MM.1S (cell line): ENCODE measurements at regions not wholly inside any gene's neighbourhood (a gene's known extent, or its start where the extent isn't known, plus 50 kb on each side); places are given as distances from the start of the nearest gene placed in this dataset.

Experiments used
- DNase-seq: peaks from one replicate; pipeline ENCODE4 v3.0.0-alpha.2; 2015
- H2AFZ ChIP-seq: fragments of 300-600 bp; sonication (generic); 2 replicates; pipeline ENCODE4 v1.6.0; 2016; ENCODE audit warnings: antibody characterized with exemption, low read length
- H3F3A ChIP-seq: fragments of 300-600 bp; sonication (generic); 2 replicates; pipeline ENCODE4 v1.6.1; 2016; ENCODE audit warnings: mild to moderate bottlenecking, antibody characterized with exemption, low read length, moderate library complexity, mixed read lengths; ENCODE audit not compliant: insufficient read depth
- H3K27ac ChIP-seq: fragments of 300-600 bp; sonication (generic); 2 replicates; pipeline ENCODE4 v1.5.1; 2016; ENCODE audit warnings: mild to moderate bottlenecking, low read length
- H3K27me3 ChIP-seq: fragments of 300-600 bp; sonication (generic); replicated peaks from 2 replicates; pipeline ENCODE4 v1.6.0; 2016; ENCODE audit warnings: low read length; ENCODE audit not compliant: insufficient read depth
- H3K36me3 ChIP-seq: fragments of 300-600 bp; sonication (generic); replicated peaks from 2 replicates; pipeline ENCODE4 v1.6.1; 2016; ENCODE audit warnings: mild to moderate bottlenecking, low read length, mixed read lengths; ENCODE audit not compliant: insufficient read depth
- H3K4me1 ChIP-seq: fragments of 300-600 bp; sonication (generic); 2 replicates; pipeline ENCODE4 v1.6.1; 2016; ENCODE audit warnings: low read length, mixed read lengths
- H3K4me2 ChIP-seq: fragments of 300-600 bp; sonication (generic); 2 replicates; pipeline ENCODE4 v1.6.0; 2016; ENCODE audit warnings: low read depth, low read length
- H3K4me3 ChIP-seq: fragments of 300-600 bp; sonication (generic); 2 replicates; pipeline ENCODE4 v1.5.1; 2016; ENCODE audit warnings: low read length, mixed read lengths
- H3K79me2 ChIP-seq: fragments of 300-600 bp; sonication (generic); 2 replicates; pipeline ENCODE4 v1.6.1; 2016; ENCODE audit warnings: mixed run types, low read length, mixed read lengths
- H3K9ac ChIP-seq: fragments of 300-600 bp; sonication (generic); 2 replicates; pipeline ENCODE4 v1.6.1; 2016; ENCODE audit warnings: low read length, mixed read lengths
- H3K9me2 ChIP-seq: fragments of 300-600 bp; sonication (generic); replicated peaks from 2 replicates; pipeline ENCODE4 v1.6.1; 2016; ENCODE audit warnings: mild to moderate bottlenecking, low read length, mixed read lengths; ENCODE audit not compliant: insufficient read depth
- H3K9me3 ChIP-seq: fragments of 300-600 bp; sonication (generic); replicated peaks from 2 replicates; pipeline ENCODE4 v1.6.1; 2016; ENCODE audit warnings: mild to moderate bottlenecking, low read length, mixed read lengths; ENCODE audit not compliant: insufficient read depth
- H4K20me1 ChIP-seq: fragments of 300-600 bp; sonication (generic); 2 replicates; pipeline ENCODE4 v1.6.1; 2016; ENCODE audit warnings: mild to moderate bottlenecking, low read length, moderate library complexity, mixed read lengths; ENCODE audit not compliant: insufficient read depth
- EZH2 ChIP-seq: fragments of 300-600 bp; sonication (generic); optimal IDR thresholded peaks from 2 replicates; pipeline ENCODE3; 2017; ENCODE audit warnings: low read depth, mild to moderate bottlenecking, antibody characterized with exemption, low read length, mixed read lengths
- EZH2phosphoT487 ChIP-seq: fragments of 300-600 bp; sonication (generic); IDR thresholded peaks from 2 replicates; pipeline ENCODE4 v1.6.1; 2018; ENCODE audit warnings: antibody characterized with exemption, low read length
- TF ChIP-seq, protein P1 (sequence below): fragments of 300-600 bp; sonication (generic); IDR thresholded peaks from 2 replicates; pipeline ENCODE4 v1.5.1; 2016; ENCODE audit warnings: antibody characterized with exemption, low read length, mixed read lengths

GRCh38 chr5:176176231-176176630 lies 62.0 kb upstream of the SIMC1 start:
- no peaks in the 10 kb centered on the region for H4K20me1 ChIP-seq
- TF ChIP-seq, protein P1, sequence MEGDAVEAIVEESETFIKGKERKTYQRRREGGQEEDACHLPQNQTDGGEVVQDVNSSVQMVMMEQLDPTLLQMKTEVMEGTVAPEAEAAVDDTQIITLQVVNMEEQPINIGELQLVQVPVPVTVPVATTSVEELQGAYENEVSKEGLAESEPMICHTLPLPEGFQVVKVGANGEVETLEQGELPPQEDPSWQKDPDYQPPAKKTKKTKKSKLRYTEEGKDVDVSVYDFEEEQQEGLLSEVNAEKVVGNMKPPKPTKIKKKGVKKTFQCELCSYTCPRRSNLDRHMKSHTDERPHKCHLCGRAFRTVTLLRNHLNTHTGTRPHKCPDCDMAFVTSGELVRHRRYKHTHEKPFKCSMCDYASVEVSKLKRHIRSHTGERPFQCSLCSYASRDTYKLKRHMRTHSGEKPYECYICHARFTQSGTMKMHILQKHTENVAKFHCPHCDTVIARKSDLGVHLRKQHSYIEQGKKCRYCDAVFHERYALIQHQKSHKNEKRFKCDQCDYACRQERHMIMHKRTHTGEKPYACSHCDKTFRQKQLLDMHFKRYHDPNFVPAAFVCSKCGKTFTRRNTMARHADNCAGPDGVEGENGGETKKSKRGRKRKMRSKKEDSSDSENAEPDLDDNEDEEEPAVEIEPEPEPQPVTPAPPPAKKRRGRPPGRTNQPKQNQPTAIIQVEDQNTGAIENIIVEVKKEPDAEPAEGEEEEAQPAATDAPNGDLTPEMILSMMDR: no peak
- TF ChIP-seq EZH2: no peak
- no peak for TF ChIP-seq EZH2phosphoT487
- H2AFZ ChIP-seq: peak overlapping the region; percentile 42
- H3K79me2 ChIP-seq: no peaks in the 10 kb centered on the region
- no peaks in the 10 kb centered on the region for H3K9me3 ChIP-seq
- H3K9ac ChIP-seq: peak overlapping the region; percentile 47; the same call in 1 of the 2 replicates
- H3K4me2 ChIP-seq: peak overlapping the region; percentile 77
- peaks cover 24% of the 10 kb centered on the region for H3K4me1 ChIP-seq
- no peaks in the 10 kb centered on the region for H3K27me3 ChIP-seq
- H3K36me3 ChIP-seq: no peaks in the 10 kb centered on the region
- H3K4me3 ChIP-seq: peak overlapping the region; percentile 21
- DNase-seq: peak; percentile 91
- H3F3A ChIP-seq: peaks cover 18% of the 10 kb centered on the region
- peak overlapping the region; percentile 83 for H3K27ac ChIP-seq
- H3K9me2 ChIP-seq: no peaks in the 10 kb centered on the region

GRCh38 chr5:176178789-176179188 lies 59.4 kb upstream of the SIMC1 start:
- H3K79me2 ChIP-seq: no peaks in the 10 kb centered on the region
- no peak overlapping the region for H2AFZ ChIP-seq
- peaks cover 24% of the 10 kb centered on the region for H3K4me1 ChIP-seq
- no peak overlapping the region for H3K9ac ChIP-seq
- H4K20me1 ChIP-seq: no peaks in the 10 kb centered on the region
- no peak overlapping the region for H3K4me2 ChIP-seq
- no peaks in the 10 kb centered on the region for H3K9me3 ChIP-seq
- no peak overlapping the region for H3K4me3 ChIP-seq
- H3F3A ChIP-seq: peaks cover 18% of the 10 kb centered on the region
- no peaks in the 10 kb centered on the region for H3K27me3 ChIP-seq
- TF ChIP-seq, protein P1: peak; percentile 54
- no peak for TF ChIP-seq EZH2phosphoT487
- no peak overlapping the region for H3K27ac ChIP-seq
- H3K36me3 ChIP-seq: no peaks in the 10 kb centered on the region
- no peaks in the 10 kb centered on the region for H3K9me2 ChIP-seq
- DNase-seq: peak; percentile 34

DNA sequence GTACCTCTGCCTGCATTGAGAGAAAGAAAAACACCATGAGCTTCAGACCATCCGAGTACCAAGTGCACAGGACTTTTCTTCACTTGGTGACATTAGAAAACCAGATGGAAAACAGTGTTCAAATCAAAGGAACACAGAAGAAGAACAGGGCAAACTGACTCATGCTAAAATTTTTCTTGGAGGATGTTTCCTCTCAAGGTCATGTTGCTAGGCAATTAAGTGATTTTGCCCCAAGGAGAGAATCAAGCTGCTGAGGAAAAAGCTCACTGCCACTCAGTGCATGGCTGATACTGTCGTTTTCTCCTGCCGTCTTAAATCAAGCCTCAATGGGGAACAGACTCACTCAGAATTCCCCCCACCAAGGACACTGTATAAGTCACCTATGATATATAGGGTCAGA lies 57.9 kb upstream of the SIMC1 start:
- no peaks in the 10 kb centered on the region for H3K36me3 ChIP-seq
- H3K9me3 ChIP-seq: no peaks in the 10 kb centered on the region
- H2AFZ ChIP-seq: no peak overlapping the region
- peaks cover 20% of the 10 kb centered on the region for H3K4me1 ChIP-seq
- H4K20me1 ChIP-seq: no peaks in the 10 kb centered on the region
- no peak overlapping the region for H3K4me3 ChIP-seq
- no peak for TF ChIP-seq EZH2
- TF ChIP-seq, protein P1: no peak
- TF ChIP-seq EZH2phosphoT487: no peak
- H3K27me3 ChIP-seq: no peaks in the 10 kb centered on the region
- H3K79me2 ChIP-seq: no peaks in the 10 kb centered on the region
- H3K9ac ChIP-seq: no peak overlapping the region
- peaks cover 18% of the 10 kb centered on the region for H3F3A ChIP-seq
- no peaks in the 10 kb centered on the region for H3K9me2 ChIP-seq
- H3K27ac ChIP-seq: no peak overlapping the region
- no peak for DNase-seq
- no peak overlapping the region for H3K4me2 ChIP-seq

DNA sequence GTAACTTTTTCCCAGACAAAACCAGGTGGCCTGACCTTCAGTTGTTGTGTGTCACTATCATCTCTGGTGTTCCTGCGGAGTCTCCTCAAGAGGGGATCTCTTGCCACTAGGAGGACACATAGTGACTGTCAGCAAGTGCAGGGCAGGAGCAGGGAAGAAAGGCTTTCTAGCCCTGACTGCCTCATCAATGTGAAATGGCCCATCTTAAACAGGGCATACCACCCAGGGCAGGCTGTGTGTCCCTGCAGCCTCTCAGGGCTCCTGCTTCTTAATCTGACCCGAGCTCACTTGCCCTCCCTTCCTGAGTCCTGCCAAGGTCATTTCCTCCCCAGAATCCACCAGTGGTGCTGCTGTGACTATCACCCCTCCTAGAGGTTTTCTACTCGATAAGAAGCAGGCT lies 57.4 kb upstream of the SIMC1 start:
- Histone ChIP-seq H3K36me3 (no peaks in the 10 kb centered on the region), H3K4me1 (peaks cover 15% of the 10 kb centered on the region), H3K4me2 (no peak overlapping the region), H3K79me2 (no peaks in the 10 kb centered on the region), H3K27ac (no peak overlapping the region), H3K9me3 (no peaks in the 10 kb centered on the region), H3K9me2 (no peaks in the 10 kb centered on the region), H3K4me3 (no peak overlapping the region), H3K9ac (no peak overlapping the region), H2AFZ (no peak overlapping the region), H3K27me3 (no peaks in the 10 kb centered on the region), H3F3A (peaks cover 15% of the 10 kb centered on the region), H4K20me1 (no peaks in the 10 kb centered on the region)
- TF ChIP-seq EZH2: no peak
- TF ChIP-seq, protein P1: no peak
- DNase-seq: no peak
